ENCODE measurements at regions not wholly inside any gene's neighbourhood (a gene's known extent, or its start where the extent isn't known, plus 50 kb on each side); places are given as distances from the start of the nearest gene placed in this dataset.
A peak's percentile ranks its signal among the peaks of the same experiment; 100 is the strongest.

DNA sequence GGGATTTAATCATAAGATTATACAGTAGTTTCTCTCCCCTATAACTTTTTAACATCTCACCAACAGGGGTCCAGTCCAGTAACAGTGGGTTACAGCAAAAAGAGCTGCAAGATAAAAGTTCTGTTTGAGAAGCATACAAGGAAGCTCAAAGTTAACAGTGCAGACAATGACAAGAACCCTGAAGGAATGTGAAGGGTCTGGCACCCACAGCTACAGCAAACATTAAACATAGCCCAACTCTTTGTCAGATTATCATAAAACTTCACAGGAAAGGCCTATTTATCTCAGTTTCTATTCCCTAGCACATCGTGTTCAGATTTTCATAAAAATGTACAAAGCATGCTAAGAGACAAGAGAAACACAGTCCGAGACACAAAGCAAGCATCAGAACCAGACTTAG, 309.4 kb downstream of the DIRAS2 start:
- DNase-seq (ENCODE audit: low read depth): no peak

DNA sequence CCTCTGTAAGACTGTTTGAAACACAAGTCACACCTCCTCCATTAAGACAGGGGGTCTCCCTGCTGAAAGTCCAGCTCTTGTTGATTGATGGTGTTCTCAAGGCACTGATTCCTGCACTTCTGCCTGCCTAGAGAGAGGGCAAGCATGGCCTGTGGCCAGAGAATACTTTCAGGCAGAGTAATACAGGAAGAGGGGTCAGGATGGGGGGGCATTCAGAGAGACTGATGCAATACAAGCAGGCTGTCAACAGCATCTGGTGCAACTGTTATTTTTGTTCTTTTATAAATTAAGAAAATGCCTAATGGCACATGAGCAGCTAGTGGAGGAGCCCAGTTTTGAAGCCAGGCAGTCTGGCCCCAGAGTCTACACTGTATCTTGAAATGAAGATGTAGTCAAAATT, 302.2 kb downstream of the DIRAS2 start:
- peak; percentile 56 for DNase-seq (ENCODE audit: low read depth)

- DNase-seq (ENCODE audit: low read depth): no peak
These were observed 300.0 kb downstream of the DIRAS2 start for GRCh38 chr9:90342607-90343006.

DNA sequence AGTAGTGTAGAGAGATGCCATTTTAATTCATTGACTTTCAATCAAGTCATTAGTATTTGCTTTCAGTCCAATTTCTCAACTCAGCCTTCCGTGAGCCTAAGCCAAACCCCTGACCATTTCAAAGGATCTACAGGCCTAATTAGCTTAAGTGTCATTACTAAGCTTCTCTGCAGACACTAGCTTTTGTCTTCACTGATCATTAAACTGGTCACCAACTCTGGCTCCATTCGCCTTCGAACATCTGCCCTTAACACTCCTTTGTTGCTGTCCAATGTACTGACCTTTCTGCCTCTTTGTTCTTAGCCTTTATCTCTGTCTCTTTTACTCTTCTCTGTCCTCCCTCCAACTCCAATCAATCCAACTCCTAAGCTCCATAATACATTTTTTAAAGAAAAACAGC, 299.3 kb downstream of the DIRAS2 start:
- DNase-seq (ENCODE audit: low read depth): peak; percentile 5

DNA sequence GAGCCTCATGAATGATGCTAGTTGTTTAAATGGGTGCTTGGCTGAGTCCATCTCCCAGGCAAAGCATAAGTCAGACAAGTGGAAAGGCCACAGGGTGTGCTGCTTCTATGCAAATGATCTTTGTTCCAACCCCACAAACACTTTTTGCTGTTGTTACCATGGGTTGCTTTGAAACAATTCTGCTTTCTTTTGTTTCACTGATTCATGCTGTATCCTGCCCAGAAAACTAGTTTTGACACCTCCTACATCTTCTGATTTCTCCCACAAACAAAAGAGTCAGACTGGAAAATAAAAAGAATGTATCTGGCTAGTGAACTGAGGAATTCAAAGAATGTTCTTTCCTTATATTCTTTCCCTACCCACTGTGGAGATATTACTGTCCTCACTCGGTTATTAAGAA, 298.6 kb downstream of the DIRAS2 start:
- peak; percentile 14 for DNase-seq (ENCODE audit: low read depth)

DNA sequence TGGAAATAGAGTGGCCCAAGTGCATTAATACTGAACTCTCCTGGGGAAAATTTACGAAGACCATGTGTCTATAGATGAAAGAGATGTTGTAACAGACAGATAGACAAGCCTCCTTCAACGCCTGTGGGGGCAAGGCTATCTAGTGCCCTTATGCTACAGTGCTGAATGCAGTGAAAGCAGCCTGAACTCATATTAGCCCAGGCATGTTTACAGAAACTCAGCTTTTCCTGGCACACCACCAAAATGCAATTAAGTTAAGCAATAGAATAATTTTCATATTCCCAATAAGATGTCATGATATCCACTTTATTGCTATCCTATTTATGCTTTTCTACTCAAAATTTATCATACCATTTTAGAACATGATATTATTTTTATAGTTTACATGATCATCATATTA, 277.0 kb downstream of the DIRAS2 start:
- DNase-seq (ENCODE audit: low read depth): no peak

DNA sequence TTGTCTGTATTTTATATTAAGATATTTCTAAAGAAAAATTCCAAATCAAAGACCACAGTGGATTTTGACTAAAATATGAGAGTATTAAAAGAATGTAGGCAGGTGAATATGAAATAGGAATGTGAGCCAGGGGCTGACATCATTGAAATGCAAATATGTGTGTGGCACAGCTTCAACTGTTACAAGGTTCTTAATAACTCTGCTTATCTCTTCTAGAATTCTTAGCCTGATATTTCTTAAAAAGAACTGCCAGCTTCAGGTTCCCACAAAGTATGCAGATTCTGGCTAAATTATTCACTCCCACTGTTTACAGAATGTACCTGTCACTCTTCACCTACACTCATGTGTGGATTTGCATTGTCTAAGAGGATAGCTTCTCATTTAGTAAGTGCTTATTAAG, 274.4 kb downstream of the DIRAS2 start:
- no peak for DNase-seq (ENCODE audit: low read depth)

DNA sequence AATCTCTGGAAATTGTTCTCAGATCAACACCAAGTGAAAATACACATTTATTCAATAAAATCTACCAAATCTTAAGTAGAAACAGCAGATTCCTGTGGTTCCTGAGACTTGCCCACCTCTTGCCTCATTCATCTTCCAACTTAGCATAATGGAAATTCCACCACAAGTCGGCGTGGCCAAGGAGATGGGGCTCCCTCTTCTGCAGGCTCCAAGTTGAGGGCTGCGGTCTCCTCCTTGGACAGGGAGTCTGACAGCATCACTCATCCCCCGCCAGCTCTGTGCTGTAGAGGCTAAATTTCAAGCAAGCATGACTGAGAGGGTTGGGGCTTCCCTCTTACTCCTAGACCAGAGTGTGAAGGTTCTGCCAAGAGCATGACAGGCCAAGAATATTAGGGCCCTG, 273.7 kb downstream of the DIRAS2 start:
- no peak for DNase-seq (ENCODE audit: low read depth)

GRCh38 chr9:90379771-90380170, 262.9 kb downstream of the DIRAS2 start:
- no peak for DNase-seq (ENCODE audit: low read depth)

DNA sequence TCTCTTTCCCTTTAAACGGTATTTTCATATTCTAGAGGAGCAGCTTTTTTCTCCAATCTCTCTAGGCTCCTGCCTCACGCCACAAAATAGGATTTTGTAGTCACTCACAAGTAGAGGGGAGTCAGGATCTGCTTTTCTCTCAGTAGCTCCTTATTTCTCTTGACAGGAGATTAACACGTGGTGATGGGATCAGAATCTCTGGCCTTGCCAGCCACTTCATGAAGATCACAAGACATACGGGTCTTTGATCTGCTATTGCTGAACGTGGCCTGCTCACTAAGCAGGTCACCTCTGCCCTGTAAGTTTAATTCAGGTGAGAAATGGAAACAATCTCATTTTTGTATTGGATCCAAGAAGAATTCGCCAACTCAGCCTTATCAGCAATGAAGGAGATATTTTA, 257.5 kb downstream of the DIRAS2 start:
- no peak for DNase-seq (ENCODE audit: low read depth)

GRCh38 chr9:90393365-90394152, 249.1 kb downstream of the DIRAS2 start:
- no peak for DNase-seq (ENCODE audit: low read depth)

DNA sequence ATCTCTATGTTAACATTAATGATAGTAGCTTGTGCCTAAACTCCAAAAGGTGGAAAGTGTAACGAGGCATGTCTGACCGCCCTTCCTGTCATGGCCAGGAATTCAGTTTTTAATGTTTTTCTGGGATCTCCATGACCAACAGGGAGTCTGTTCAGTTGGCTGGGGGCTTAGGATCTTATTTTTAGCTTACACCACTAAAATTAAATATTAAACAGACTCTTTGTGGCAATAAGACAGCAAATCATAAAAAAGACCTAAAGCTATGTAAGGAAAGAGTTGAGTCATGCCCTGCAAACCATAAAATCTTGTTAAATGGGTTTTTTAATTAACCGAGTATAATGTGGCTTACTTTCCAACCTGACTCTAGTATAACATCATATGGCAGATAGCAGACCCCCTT, 247.8 kb downstream of the DIRAS2 start:
- DNase-seq (ENCODE audit: low read depth): no peak

GRCh38 chr9:90400091-90400490, 242.5 kb downstream of the DIRAS2 start:
- no peak for DNase-seq (ENCODE audit: low read depth)

GRCh38 chr9:90408659-90409058, 234.0 kb downstream of the DIRAS2 start:
- no peak for DNase-seq (ENCODE audit: low read depth)

DNA sequence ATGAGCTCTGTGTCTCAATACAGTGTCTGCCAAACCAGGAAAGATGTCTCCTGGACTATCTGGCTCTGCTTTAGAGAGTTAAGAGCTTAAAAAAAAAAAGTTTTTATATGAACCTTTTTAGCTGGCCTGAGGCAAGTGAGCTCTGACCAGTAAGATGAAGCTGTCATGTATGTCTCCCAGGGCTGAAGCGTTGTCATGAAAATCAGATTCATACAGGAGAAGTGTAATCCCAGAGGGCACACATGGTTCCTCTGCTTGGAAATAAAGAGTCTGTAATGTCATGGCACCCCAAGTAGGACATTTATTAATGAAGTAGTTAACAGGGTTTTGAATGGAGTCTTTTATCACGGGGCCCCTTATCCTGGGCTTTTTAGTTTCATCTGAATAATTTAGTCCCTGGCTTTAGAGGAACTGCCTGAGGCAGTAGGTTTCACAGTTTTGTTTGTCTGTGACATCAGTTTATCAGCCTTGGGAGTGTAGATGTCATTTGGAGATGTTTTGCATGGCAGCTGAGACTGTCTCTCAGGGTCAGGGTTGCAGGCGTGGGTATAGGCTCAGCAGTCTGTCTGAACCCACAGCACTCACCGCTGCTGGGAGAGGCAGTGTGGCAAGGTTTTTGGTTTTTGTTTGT, 223.3 kb downstream of the DIRAS2 start:
- DNase-seq (ENCODE audit: low read depth): no peak

DNA sequence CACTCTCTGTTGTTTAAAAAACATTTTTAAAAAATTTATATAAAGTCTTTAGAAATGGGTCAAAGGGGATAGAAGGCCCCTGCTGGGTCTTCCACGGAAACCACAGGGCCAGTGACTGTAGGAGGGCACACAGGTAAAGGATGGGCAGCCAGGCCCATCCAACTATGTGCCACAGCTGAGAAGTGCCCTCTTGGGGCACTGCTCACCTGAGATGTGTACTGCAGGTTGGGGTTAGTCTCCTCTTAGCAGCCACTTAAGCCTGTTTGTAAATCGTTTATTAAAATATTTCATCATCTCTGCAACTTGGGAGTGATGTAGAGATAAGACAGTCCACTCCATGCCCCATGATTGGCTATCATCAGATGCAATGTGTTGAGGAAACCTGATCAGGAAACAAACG, 222.4 kb downstream of the DIRAS2 start:
- no peak for DNase-seq (ENCODE audit: low read depth)

DNA sequence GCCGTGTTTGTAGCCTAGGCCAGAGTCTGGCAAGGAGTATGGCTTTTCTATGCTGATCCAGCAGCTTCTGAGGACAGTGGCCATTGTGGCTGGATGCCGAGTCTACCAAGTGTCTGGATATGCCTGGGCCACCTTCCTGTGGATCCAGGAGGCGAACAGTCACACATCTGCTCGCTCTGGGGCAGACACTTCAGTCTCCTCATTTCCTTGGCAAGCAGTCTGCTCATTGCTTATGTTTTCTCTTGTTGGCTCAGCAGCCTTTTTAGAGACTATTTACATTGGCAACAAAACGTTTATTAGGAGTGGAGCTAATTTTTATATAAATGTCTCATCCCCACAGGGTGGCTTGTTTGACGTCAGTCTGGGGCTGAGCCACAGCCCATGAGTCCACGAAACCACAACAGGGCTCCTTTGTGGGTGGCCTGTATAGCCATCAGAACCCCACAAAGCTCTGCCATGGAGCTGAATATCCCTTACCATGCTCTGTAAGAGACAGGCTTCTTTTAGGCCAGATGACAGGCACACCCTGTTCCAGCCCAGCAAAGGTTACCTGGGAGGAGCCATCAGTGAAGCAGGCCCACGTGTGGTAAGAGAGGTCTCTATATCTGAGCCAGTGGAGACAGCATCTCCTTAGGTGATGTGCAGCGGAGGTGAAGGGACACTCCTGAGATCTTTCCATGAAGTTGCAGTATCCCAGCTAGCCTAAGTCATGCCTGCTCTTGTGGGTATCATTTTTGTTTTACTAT, 221.7 kb downstream of the DIRAS2 start:
- peak; percentile 21 for DNase-seq (ENCODE audit: low read depth)

GRCh38 chr9:90421786-90422185, 220.8 kb downstream of the DIRAS2 start:
- no peak for DNase-seq (ENCODE audit: low read depth)

DNA sequence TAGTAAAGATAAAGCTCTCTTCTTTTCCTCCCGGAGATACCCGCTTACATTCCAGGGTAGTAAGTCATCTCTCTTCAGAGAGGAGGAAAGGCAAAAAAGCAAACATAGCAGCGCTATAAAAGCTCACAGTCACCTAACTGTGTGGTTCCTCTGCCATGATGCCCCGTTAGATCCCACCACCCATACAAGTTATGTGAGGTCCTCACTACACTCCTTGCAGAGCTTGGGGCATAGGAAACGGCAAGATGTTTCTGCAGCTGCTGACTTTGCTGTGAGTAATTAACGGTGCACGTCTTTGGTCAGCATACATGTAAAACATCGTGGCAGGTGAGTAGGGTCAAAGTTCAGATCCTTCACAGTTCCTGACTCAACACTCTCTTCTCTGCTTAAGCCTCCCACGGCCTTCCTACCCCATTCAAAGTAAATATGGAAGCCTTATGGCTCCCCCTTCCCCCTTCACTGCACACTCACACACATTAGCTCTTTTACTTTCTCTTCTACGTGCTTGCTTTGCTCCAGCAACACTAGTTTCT, 218.9 kb downstream of the DIRAS2 start:
- DNase-seq (ENCODE audit: low read depth): peak; percentile 52

GRCh38 chr9:90428517-90428916, 214.1 kb downstream of the DIRAS2 start:
- DNase-seq (ENCODE audit: low read depth): no peak

DNA sequence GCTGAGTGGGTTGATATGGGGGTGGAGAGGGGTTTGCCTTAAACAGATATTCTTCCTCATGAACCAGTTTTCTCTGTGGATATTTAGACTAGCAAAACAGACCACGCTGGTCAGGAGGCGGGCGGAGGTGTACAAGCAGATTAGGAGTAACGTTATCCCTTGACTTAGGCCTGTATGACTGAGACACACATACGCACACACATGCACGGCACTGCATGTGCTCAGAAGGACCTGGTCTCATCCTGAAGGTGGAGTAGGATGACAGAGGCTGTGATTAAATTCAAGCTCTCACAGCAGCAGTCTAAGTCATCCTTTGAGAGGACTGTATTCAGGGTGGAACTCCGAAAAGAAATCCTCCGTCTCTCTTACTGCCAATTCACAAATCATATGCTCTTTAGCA, 209.7 kb downstream of the DIRAS2 start:
- DNase-seq (ENCODE audit: low read depth): no peak

DNA sequence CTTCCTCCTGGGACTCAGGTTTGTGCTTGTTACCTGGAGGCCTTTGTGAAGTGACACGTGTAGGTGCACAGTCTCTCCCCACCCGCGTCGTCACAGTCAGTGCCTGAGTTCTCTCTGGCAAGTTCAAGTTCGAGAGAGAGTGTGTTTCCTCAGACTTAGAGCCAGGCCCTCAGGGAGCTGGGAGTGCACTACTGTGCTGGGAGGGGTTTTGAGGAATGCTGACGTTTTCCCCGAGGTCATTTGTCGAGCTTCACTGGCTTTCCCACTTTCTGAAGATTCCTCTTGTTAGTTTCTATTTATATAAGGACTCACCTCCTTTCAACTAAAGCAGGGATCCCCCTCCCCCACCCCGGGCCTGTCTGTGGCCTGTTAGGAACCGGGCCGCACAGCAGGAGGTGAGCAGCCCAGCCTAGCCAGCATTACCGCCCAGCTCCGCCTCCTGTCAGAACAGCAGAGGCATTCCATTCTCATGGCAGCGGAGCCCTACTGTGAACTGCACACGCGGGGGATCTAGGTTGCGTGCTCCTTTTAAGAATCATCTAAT, 209.2 kb downstream of the DIRAS2 start:
- DNase-seq (ENCODE audit: low read depth): peak; percentile 43

Measured in HT1080 (cell line).